GM23338 (cell line): ENCODE measurements at regions not wholly inside any gene's neighbourhood (a gene's known extent, or its start where the extent isn't known, plus 50 kb on each side); places are given as distances from the start of the nearest gene placed in this dataset.

Experiments
- CTCF ChIP-seq, 2 experiments: fragments of 200-600 bp in 1 of 2; sonication (generic) in 1 of 2; conservative IDR thresholded peaks; 2 replicates each; pipeline versions ENCODE4 v1.5.1 to v1.6.1; 2016 to 2017; ENCODE audit warnings: antibody characterized with exemption in 2 of 2, low read depth in 2 of 2, mild to moderate bottlenecking in 2 of 2, moderate library complexity in 1 of 2
- EZH2phosphoT487 ChIP-seq: fragments of 200-600 bp; sonication (generic); IDR thresholded peaks from one replicate; pipeline ENCODE4 v1.8.1; 2018; ENCODE audit warnings: antibody characterized with exemption; ENCODE audit not compliant: unreplicated experiment

GRCh38 chr12:114616081-114616480, 67.9 kb downstream of the TBX3 start:
- peak in 1 of 2 experiments; percentile 33; a peak in 2 of 4 replicates for TF ChIP-seq CTCF (conservative IDR thresholded peaks at IDR 0.05; ENCODE audit: low read depth in 2 of 2)
- TF ChIP-seq EZH2phosphoT487, result no peak
